Suppressor macrophage treated with lipopolysaccharide for 4 hours (primary cell): ENCODE measurements at regions not wholly inside any gene's neighbourhood (a gene's known extent, or its start where the extent isn't known, plus 50 kb on each side); places are given as distances from the start of the nearest gene placed in this dataset.

Source experiments
- DNase-seq: peaks from one replicate; pipeline ENCODE4 v3.0.0-alpha.2; 2020

DNA sequence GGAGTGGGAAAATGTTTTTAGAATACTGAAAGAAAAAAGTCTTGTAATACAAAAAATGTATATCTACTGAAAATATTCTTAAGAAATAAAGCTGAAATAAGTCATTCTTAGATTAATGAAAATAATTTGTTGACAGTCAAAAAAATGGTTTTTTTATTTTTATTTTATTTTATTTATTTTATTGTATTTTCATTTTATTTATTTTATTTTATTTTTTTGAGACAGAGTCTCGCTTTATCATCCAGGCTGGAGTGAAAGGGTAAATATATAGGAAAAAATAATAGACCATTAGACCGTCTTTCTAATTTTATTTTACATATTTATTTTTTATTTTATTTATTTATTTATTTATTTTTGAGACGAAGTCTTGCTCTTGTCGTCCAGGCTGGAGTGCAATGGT is 1583.6 kb upstream of the TMEFF2 start:
- DNase-seq = no peak

DNA sequence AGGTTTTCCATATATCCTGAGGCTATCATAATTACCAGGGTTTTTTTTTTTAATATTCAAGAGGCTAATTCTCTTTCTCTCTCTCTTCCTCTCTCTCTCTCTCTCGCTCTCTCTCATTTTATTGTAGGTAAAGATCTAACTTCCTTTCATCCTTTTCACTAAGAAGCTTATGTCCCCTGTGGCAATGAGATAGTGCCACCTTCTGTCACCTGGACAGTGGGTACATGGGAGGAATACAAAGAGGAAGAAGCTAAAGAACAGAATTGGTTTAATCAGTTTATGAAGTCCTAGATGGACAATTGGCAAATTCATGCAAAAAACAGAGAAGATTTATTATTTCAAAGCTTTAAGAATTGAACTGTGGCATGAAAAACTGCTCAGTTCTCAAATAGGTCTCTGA is 1582.3 kb upstream of the TMEFF2 start:
- DNase-seq = no peak

DNA sequence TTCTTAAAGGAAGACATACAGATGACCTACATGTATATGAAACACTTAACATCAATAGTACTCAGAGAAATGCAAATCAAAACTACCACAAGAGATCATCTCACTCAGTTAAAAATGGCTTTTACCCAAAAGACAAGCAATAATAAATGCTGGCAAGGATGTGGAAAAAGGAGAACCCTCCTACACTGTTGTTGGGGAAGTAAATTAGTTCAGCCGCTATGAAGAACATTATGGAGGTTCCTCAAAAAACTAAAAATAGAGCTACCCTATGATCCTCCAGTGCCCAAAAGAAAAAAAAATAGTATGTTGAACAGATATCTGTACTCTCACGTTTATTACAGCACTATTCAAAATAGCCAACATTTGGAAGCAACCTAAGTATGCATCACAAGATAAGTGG is 1579.4 kb upstream of the TMEFF2 start:
- DNase-seq = peak; percentile 6

DNA sequence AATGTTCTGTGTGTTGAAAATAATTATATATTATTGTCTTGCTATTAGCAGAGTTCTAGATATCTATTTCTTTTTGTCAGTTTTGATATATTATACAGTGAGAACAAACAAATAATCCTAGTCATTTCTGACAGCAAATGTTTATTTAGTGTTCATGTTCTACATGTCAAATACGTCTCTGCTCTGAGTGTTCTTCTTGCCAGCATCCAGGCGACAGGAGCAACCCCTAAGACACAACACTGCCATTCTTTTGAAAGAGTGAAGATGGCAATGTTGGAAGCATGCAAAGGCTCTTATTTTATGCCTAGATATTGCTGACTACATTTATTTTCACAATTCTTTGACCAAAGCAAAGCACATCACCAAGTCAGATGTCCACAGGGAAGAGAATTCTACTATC is 1556.6 kb upstream of the TMEFF2 start:
- no peak for DNase-seq

DNA sequence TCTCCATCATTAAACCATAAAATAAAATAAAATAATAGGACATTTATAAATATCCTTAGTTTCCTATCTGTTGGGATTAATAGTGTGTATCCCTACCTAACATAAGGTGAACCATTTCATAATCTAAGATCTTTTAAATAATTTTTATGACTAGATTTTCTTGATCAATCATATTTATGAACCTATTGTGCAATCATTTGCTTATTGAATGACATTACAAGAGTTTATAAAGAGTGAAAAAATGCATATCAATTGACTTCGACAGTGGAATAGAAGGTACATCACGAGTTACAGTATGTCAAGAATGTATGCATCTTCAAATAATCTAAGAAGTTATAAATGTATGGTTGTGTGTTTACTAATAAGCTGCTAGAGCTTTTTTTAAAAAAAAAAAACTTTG is 1554.8 kb upstream of the TMEFF2 start:
- no peak for DNase-seq

DNA sequence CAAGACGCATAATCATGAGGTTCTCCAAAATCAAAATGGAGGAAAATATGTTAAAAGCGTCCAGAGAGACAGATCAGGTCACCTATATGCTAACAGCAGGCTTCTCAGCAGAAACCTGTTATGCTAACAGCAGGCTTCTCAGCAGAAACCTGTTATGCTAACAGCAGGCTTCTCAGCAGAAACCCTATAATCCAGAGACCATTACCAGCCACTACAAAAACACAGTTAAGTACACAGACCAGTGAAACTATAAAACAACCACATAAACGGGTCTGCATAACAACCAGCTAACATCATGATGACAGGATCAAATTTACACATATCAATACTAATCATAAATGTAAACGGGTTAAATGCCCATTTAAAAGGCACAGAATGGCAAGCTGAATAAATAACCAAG is 1548.4 kb upstream of the TMEFF2 start:
- no peak for DNase-seq

DNA sequence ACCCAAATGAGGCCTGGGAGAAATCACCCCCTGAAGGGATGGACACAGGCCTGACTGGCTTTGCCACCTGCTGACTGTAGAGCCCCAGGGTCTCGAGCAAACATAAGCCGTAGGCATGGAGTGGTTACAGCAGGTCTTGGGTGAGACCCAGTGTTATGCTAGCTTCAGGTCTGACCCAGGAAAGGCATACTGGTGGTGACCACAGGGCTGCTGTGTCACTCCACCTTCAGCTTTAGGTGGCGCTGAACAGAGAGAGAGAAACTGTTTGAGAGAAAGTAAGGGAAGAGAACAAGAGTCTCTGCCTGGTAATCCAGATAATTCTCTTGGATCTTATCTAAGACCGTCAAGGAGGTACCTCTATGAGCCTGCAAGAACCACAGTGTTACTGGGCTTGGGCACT is 1544.2 kb upstream of the TMEFF2 start:
- DNase-seq = no peak

DNA sequence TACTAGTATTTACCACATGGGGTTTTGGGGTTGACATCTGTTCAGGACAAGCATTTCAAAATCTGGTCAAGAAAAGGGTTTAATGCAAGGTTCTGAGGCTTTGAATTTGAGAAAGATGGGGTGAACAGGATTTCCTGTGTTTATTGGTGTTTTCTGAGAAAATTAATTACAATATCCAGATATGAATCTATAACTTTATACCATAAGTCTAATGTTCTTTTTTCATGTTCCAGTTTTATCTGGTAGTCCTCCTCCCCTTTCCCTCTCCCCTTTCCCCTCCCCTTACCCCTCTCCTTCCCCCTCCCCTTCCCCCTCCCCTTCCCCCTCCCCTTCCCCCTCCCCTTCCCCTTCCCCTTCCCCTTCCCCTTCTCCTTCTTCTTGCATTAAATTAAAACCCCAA is 1518.2 kb upstream of the TMEFF2 start:
- DNase-seq = no peak

DNA sequence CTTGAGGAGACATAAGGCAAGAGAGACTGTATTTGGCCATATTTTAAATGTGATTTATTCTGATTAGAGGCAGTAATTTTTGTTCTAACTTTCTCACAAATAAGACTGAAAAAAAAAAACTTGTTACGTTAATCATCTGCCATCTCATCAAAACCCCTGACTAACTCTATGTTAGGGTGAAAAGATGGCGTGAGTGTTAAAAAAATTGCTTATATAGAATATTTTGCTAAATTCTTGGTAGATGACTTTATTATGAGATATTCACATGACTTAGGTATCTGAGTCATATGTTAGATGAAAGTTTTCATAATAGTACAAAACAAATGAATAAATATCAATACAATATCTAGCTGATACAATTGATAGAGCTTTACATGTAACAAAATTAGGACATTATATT is 1508.7 kb upstream of the TMEFF2 start:
- no peak for DNase-seq

DNA sequence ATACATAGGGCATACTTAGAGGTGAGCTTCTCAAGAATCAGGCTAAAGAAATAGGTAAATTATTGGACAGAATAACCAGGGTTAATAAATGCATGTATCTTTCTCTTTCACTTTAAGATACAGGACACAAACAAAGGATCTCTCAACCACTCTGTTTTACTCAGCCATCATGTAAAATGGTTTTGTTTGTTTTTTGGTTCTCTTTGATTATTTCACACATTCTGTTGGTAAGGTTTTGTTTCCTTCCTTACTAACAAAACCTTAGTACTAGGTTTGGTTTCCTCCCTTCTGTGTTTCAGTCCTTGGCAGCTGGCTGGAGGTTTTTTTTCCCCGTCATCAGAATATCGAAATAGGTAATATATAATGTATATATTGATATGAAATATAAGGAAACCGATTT is 1506.8 kb upstream of the TMEFF2 start:
- DNase-seq = no peak

DNA sequence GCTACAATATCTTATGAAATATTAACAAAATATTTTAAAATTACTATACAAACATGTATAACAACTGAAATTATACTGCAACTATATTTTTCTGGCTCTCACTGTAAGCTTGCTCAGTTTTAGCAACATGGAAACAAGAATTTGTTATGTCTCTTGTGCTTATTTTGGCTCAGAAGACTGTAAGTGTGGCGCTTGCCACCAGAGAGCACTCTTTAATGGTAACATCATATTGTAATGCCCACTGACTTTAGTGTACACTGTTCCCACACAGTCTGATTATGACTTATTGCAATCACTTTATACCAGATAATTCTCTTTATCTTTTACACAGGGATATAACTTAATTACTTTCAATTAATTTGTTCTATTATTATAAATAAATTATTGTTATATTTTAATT is 1500.6 kb upstream of the TMEFF2 start:
- DNase-seq = peak; percentile 2

DNA sequence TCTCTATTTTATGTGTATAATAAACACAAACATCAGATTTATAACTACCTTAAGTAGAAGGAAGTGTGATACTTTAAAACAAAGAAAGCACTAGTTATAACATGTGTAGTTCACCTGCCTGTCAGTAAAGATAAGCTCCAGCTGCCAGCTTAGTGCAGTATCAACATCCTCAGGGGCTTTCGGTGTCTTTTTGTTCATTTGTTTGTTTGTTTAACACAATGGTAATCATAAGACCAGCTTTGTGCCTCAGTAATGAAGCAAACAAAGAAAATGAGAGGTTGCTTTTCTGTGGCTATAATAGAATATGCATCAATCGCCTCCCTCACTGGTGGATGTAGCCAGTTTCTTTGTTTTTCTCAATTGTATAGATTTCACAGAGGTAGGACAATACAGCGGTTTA is 1499.0 kb upstream of the TMEFF2 start:
- no peak for DNase-seq

DNA sequence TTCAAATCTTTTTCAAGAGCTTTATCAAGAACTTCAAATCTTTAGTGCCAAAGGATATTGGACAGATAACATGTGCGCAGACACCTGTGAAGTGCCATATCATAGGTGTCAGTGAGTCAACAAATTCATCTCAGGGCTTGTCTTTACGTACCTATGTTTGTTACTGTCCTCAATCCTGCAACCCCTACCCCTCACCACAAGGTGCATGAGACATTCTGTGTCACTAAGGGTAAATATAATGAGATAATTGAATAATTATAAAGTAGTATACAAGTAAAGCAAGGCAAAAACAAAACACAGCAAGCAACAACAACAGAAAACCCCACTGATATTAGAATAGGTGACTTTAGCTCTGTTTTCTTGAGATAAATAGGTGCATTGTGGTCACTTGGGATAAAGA is 1495.8 kb upstream of the TMEFF2 start:
- DNase-seq = no peak

DNA sequence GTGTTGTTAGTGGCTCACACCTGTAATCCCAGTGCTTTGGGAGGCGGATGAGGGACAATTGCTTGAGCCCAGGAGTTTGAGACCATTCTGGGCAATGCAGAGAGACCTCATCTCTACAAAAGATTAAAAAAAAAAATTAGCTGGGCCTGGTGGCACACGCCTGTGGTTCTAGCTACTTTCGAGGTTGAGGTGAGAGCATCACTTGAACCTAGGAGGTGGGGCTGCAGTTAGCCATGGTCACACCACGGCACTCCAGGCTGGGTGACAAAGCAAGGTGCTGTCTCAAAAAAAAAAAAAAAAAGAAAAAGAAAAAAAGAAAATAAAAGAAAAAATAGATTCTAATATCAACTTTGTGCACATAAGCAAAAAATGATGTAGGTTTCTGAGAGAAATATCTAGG is 1492.5 kb upstream of the TMEFF2 start:
- no peak for DNase-seq

DNA sequence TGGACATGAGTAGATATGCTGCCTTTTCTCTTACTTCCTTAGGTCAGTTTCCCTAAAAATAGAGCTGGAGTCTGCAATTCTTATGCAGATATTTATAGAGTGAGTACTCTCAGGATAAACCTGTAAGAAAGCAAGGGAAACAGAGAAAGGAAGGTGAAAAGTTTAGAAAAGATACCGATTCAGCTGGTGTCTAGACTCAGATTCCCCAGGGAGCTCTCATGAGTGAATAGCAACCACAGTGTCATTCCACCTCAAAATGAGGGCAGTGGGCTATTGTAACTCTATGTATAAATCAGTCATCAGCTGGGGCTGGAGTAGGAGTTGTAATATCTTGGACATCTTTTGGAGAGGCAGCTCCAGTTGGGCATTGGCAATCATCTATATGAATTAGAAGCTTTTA is 1485.1 kb upstream of the TMEFF2 start:
- DNase-seq = no peak

DNA sequence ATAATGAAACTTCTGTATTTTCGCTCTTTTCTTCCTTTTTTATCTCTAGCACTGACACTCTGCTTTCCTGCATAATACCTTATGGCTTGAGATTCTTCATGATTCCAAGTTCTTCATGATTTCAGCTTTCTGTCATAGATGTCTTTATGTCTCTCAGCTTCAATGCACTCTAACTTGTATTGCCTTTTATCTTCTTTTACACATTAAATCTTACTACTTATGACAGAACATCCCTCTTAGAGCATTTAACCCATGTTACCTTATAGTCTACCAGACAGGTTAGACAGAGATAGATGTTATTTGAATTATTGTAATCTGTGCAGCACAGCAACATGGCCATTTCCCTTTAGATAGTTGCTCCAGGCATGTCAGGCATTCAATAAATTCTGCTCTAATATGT is 1475.7 kb upstream of the TMEFF2 start:
- no peak for DNase-seq

DNA sequence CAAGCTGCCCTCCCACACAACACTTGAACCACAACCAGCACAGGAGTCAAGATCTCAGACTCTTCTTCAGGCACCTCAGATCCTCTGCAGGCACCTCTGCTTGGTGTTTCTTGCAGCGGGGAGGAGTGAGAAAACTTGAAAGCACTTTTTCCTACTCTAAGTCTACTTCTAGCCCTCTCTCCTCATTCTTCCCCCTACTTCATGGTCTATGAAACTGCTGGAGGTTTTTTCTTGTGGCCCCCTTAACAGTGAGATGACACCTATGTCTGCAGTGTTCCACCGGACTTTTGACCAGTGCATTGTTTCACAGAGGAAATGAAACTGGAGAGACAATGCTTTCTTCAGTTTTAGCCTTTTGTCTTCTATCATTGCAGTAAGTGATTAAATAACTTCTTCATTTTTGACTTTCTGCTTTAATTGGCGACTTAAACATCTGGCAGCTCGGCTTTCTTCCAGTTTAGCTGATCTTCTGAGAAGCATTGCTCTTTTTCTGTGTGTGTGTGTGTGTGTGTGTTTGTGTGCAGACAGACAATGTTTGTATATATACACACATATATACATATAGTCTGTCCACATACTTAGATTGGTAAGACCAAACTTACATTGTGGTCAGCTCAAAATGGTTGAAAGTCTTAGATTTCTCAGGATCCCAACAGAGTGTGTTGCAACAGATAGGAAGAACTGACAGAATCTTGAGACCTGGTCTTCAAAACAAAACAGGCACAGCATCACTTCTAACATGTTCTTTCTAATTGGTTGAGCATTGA is 1474.0 kb upstream of the TMEFF2 start:
- no peak for DNase-seq

DNA sequence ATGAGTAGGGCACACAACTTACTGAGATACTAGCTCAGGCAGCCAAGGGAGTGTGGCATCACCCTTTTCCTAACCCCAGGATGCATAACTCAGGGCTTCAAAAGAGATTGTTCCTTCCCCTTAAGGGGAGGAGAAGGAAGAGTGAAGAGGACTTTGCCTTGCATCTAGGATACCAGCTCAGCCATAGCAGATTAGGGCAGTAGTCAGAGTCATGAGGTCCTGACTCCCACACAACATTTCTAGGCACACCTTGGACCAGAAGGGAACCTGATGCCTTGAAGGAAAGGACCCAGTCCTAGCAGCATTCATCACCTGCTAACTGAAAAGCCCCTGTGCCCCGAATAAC is 1433.2 kb upstream of the TMEFF2 start:
- DNase-seq = no peak

DNA sequence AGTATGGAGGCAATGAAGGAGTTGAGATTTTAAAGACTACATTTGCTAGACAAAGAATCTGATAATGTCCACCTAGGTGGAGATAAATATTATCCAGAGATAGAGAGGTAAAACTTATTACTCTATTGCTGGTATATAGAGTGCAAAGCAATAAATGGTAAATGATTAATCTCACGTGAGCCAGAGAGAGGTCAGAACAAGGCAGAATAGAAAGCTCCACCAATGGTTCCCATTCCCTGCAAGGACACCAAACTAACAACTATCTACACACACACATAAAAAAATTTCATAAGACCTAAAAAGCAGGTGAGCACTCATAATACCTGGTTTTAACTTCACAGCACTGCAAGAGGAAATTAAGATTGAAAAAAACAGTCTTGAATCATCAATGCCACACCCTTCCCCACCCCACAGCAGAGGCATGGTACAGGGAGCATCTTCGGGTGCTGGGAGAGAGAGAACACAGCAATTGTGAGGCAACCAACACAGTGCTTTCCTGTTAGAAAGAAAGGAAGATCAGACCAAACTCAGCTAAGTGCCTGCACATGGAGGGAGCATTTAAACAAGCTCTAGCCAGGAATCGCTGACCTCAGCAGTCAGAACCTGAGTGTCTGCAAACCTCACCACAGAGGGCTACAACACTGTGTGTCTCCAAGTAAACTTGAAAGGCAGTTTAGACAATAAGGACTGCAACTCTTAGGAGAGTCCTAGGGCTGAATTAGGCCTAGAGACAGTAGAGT is 1432.6 kb upstream of the TMEFF2 start:
- no peak for DNase-seq

DNA sequence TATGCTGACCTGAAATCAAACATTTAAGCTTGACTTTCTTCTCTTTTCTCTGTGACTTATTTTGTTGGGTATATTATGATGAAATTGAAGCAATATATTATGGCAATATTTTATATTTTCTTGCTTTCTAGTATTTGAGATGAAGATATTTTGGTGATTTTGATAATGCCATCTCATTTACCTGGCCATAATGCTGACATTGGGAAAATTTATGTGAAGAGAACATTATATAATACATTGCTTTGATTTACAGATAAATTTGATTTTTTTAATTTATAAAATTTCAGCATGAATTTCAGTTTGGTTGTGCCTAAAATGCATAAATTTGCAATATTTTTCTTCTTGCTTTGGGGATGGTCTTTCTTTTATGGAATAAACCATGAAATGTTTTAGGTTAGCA is 1413.7 kb upstream of the TMEFF2 start:
- no peak for DNase-seq

DNA sequence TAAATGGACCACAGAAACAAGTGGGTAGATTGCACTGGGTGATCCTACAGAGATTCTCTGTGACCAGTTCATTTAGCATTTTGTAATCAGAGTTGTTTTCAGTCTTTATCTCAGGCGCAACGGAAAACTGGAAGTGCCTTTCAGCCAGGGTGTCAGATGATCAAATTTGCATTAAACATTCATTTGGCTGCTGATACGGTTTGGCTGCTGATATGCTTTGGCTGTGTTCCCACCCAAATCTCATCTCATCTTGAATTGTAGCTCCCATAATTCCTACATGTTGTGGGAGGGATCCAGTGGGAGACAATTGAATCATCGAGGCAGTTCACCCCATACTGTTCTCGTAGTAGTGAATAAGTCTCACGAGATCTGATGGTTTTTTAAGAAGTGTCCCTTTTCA is 1396.1 kb upstream of the TMEFF2 start:
- DNase-seq = no peak

DNA sequence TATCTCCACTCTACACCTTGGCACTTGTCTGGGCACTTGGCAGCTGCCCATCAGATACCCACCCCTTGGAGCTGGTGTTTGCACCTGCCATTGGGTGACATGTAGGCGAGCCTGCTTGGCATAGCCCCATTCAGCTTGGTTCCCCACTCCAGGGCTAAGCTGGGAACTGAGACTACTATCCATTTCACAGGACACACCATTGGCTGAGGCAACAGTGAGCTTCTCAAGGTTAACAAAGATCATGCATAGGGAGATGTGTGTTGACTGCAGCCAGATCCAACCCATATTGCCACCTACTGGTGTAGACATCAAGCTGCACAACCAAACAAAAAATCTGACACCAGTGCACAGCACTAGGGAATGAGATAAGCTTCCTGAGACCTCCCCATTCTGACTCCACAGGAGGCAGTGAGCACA is 1389.8 kb upstream of the TMEFF2 start:
- peak; percentile 31 for DNase-seq

DNA sequence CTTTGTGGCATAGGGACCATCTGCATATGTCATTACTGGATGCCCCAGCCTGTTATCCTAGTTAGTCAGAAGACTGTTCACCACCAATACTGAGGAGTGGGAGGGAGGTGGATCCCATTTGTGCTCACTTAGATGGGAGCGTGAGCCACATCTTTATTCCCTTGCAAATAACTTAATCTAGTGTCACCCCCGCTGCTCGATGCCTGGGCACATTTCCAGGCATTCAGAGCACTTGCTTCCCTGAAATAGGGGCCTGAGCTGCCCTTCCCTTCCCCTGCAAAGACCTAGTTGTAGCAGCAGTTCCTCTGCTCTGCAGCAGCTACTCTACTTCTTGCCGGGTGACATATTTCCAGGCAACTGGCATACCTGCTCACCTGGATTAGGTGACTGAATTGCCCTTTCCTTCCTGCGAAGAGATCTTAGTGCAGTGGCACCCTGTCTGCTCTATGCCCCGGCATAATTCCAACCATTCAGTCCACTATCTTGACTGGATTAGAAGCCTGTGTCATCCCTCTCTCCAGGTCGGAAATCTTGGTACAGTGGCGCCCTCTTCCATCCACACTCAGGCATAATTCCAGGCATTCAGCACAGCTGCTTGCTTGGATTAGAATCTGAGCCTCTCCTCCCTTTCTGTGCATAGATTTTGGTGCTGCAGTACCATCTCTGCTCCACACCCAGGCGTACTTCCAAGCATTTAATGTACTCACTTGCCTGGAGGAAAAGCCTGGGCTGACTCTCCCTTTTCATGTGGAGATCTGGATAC is 1389.1 kb upstream of the TMEFF2 start:
- no peak for DNase-seq

DNA sequence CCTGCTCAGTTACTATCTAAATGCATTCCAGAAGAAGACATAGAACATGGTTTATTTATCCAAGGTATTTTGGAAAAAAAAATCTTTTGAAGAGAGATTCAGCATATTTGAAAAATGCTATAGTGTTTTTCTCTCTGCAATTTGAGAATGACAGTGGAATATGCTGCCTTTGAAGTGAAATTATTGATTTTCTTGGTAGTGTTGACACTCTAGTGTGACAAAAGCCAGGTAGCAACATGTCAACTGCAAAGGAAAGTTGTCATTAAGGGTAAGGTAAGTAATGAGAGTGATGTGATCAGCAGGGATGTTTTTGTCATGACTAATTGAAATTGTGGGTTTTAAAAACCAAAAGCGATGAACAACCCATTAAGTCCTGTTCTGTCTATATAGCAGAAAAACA is 1387.1 kb upstream of the TMEFF2 start:
- no peak for DNase-seq
